Stimulated activated CD8-positive, alpha-beta memory T cell treated with anti-CD3 and anti-CD28 coated beads, Interleukin-7, amount 100 ng/mL, for 4 hours (primary cell): ENCODE measurements at regions not wholly inside any gene's neighbourhood (a gene's known extent, or its start where the extent isn't known, plus 50 kb on each side); places are given as distances from the start of the nearest gene placed in this dataset.

Experiments used
- DNase-seq, 2 donors: peaks; one replicate each; pipeline ENCODE4 v3.0.0-alpha.2; 2020; ENCODE audit warnings: low read depth in 2 of 2

- no peak for DNase-seq
Measured at GRCh38 chr22:27466778-27467438, 334.6 kb downstream of the MN1 start.

- DNase-seq = no peak
Measured at GRCh38 chr22:27467711-27468110, 333.8 kb downstream of the MN1 start.

GRCh38 chr22:27468712-27469111 is 332.8 kb downstream of the MN1 start:
- DNase-seq = no peak

GRCh38 chr22:27470169-27470772 is 331.3 kb downstream of the MN1 start:
- no peak for DNase-seq

GRCh38 chr22:27472975-27473374 is 328.6 kb downstream of the MN1 start:
- no peak for DNase-seq

- no peak for DNase-seq
Measured at GRCh38 chr22:27473533-27473932, 328.0 kb downstream of the MN1 start.

GRCh38 chr22:27474112-27474571 is 327.4 kb downstream of the MN1 start:
- no peak for DNase-seq

- no peak for DNase-seq
Measured at GRCh38 chr22:27474711-27475547, 326.6 kb downstream of the MN1 start.

GRCh38 chr22:27475548-27475897 is 326.0 kb downstream of the MN1 start:
- DNase-seq = no peak

GRCh38 chr22:27476318-27476717 is 325.2 kb downstream of the MN1 start:
- DNase-seq = no peak

GRCh38 chr22:27476729-27477128 is 324.8 kb downstream of the MN1 start:
- no peak for DNase-seq

GRCh38 chr22:27477171-27477570 is 324.4 kb downstream of the MN1 start:
- no peak for DNase-seq

GRCh38 chr22:27480487-27480886 is 321.1 kb downstream of the MN1 start:
- DNase-seq = no peak

GRCh38 chr22:27482402-27482801 is 319.2 kb downstream of the MN1 start:
- no peak for DNase-seq

- DNase-seq = no peak
Measured at GRCh38 chr22:27483095-27483785, 318.3 kb downstream of the MN1 start.

GRCh38 chr22:27485842-27486241 is 315.7 kb downstream of the MN1 start:
- no peak for DNase-seq

GRCh38 chr22:27487600-27488452 is 313.7 kb downstream of the MN1 start:
- no peak for DNase-seq

- DNase-seq = no peak
Measured at GRCh38 chr22:27488456-27489177, 312.9 kb downstream of the MN1 start.

- DNase-seq = no peak
Measured at GRCh38 chr22:27489178-27489675, 312.3 kb downstream of the MN1 start.

- no peak for DNase-seq
Measured at GRCh38 chr22:27490080-27490479, 311.5 kb downstream of the MN1 start.
